Body of pancreas (tissue), 4 donors: ENCODE measurements at regions not wholly inside any gene's neighbourhood (a gene's known extent, or its start where the extent isn't known, plus 50 kb on each side); places are given as distances from the start of the nearest gene placed in this dataset.

Experiments
- CTCF ChIP-seq, 7 experiments: fragments of 450-650 bp in 4 of 7; fragments of 200-600 bp in 3 of 7; sonication (generic) in 3 of 7; IDR thresholded peaks; one replicate each; pipeline ENCODE4 v1.5.1; 2016 to 2019; ENCODE audit warnings: antibody characterized with exemption in 7 of 7
- POLR2A ChIP-seq, 3 donors: fragments of 450-650 bp; IDR thresholded peaks; one replicate each; pipeline ENCODE4 v1.6.1; 2016; ENCODE audit warnings: antibody characterized with exemption in 3 of 3, mild to moderate bottlenecking in 2 of 3

- no peak for TF ChIP-seq CTCF (IDR thresholded peaks at IDR 0.05)
- TF ChIP-seq POLR2A (IDR thresholded peaks at IDR 0.05), result no peak
Measured at GRCh38 chr6:16914184-16914583, 152.9 kb upstream of the ATXN1 start.
